GM18502 (cell line): ENCODE measurements at regions not wholly inside any gene's neighbourhood (a gene's known extent, or its start where the extent isn't known, plus 50 kb on each side); places are given as distances from the start of the nearest gene placed in this dataset.
"Not testable (repeated sequence)": the region's sequence is repeated elsewhere in the genome, so short reads cannot be mapped to it uniquely, and the experiment has no call there.

Experiments used
- ATAC-seq: cut with Tn5 transposase; IDR thresholded peaks from one replicate; pipeline ENCODE4 v1.9.1; 2021; ENCODE audit warnings: mild to moderate bottlenecking; ENCODE audit not compliant: unreplicated experiment, poor library complexity

DNA sequence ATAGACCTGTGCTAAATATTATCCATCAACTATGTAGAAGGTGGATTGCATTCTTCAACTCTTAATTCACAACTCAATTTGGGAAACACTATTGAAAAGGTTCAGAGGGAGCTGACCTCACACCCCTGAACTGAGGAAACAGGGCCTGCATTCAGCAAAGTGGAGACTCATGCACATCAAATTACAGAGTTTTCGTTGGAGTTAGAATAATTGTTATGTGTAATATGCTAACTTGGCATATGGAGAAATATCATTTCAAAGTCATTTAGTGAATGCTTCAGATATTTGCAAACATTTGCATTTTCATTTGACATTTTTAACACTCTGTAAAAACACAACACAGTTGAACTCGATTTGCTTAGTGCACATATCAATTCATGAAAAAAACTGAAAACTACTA is 1102.8 kb upstream of the INTU start:
- ATAC-seq, result no peak

GRCh38 chr4:126530996-126531585 is 1101.7 kb upstream of the INTU start:
- ATAC-seq, result no peak

DNA sequence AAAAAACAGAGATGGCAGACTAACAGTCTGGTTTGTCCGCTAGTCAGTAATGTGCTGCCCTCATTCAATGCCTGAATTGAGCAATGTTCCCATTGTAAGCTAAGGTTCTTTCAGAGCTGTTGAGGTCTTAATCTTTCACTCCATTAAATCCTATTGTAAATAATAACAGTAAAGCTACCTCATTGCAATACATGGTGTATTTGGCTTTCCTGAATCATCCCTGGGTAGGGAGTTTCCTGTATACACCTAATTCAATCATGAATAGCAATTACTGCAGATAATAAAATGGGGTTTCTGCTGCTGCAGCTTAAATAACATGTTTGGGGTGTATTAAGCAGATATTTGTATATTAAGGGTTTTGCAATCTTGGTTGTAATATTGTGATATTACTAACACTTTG is 1100.2 kb upstream of the INTU start:
- ATAC-seq, result no peak

DNA sequence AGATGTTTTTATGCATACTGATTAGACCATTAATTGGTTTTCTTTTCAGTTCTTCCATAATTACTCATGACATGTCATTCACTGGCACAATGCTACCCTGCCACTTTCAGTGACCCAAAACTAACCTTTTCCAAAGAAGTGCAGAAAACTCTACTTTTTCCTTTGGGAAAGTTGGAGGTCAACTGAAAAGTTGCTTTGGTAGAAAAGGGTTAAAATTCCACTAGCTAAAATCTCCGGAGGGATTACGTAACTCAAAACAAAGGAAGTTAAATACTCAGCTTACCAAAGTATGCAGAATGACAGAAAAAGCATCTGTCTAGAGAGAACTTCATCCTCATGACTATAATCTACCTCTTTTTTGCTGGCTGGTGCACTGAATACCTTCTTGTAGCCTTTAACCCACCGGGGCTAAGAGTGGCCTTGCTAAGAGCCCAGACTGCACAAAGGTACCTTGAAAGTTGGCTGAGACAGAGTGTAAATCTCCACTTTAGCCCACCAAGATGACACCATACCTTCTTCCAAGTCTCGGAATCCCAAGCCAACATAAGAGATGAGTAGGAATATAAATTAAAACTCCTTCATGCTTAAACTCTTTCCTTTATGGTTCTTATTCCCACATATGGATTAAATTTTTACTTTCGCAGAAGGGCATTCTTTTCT is 1099.5 kb upstream of the INTU start:
- no peak for ATAC-seq

DNA sequence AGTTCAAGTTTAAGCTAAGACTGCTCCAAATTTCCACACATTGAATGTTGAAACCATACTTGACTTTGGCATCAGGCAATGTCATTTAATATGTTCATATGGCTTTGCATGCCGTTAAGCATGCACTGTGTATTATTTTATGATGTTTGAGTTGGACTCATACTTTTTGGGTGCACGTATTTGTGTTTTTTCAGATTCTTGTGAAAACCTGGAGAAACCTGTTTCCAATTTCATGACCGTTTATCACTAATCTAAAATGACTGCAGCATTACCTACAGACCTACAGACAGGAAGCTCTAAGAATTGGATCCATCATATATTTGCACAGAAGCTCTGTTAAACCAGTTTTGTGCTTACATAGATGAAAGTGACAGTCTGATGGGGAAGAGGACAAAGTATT is 1093.0 kb upstream of the INTU start:
- ATAC-seq, result no peak

DNA sequence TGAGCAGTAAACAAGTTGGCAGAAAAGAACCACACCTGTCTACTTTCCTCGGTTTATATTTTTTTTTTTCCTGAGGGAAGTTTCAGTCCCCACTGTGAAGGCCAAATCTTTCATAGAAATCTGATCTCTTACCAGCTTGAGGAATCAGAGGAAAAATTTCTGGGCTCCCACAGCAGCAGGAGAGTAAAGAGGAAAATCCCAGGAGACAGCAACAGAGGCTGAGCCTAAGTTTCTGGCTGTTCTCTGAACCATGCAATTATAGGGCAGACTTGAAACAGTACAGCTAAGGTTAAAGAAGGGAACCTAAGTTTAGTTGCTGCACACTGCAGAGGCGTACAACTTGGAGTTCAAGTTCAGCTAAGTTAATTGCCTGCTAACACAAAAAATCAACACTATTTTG is 1090.9 kb upstream of the INTU start:
- no peak for ATAC-seq

GRCh38 chr4:126544276-126544675 is 1088.5 kb upstream of the INTU start:
- ATAC-seq, result no peak

GRCh38 chr4:126546197-126546596 is 1086.6 kb upstream of the INTU start:
- ATAC-seq, result not testable (repeated sequence)

DNA sequence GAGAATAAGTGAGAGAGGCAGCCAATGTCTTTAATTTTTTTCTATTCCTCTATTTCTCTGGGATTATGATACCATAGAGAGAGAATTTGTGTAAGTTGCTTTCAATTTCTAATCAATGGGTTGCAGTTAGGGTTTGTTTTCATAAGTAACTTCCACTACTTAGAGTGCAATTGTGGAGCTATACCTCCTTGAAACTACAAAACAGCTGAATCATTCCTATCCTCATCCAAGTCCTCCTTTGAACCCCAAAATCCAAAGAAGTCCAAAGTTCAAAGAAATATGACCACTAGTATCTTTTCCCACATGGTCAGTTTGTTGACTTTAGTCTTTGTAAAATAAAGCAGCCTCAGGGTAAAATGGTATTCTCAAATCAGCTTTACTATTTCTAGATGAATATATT is 1085.4 kb upstream of the INTU start:
- no peak for ATAC-seq

DNA sequence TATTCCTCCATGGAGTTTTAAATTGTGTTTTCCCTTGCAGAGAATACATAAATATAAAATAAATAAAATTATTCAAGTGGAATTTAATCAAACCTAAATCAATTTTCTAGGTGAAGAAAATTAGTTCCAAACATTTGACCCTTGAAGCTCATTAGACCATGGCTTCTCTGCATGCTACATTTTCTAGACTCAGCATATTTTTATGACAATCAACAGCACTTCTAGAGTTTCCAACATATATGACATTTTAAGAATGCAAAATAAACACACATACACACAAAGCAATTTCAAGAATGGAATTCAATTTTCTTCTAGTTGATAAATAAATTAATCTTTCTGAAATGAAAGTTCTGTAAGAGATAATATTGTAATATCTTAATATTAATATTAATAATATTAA is 1083.9 kb upstream of the INTU start:
- ATAC-seq, result no peak

DNA sequence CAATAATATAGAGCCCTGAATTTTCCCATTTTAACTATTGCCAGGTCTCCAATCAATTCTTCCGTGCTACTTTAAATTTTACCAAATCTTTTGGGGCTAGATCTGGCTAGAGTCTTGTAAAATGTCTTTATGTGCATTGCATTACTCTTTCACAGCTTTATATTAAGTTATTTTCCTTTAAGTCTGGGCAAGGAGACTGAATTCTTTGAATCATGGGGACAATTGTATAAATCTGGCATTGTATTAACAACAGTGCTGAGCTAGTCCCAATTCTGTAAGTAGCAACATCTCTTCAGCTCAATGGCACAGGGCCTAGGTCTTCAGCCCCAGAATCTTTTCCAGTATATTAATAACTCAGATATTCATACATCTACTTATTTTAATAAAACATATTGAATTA is 1080.4 kb upstream of the INTU start:
- ATAC-seq, result no peak

DNA sequence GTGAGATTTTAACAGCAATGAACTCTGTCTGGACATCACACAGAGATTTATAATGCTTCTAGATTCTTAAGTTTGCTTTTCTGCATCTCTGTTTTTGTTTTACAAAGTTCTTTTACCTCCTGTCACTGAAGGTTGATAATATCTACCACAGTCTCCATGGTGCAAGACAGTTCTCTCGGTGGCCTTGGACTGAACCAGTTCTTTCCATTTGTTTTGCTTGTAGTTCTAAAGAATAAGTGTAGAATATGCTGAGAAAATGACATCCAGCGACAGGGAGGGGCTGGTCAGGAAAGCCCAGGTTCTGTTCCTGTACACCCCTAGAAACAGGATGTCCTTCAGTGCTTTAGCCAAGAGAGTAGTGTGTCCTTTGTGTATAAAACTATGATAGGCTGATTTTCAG is 1079.5 kb upstream of the INTU start:
- ATAC-seq, result no peak

GRCh38 chr4:126558596-126558995 is 1074.2 kb upstream of the INTU start:
- no peak for ATAC-seq

DNA sequence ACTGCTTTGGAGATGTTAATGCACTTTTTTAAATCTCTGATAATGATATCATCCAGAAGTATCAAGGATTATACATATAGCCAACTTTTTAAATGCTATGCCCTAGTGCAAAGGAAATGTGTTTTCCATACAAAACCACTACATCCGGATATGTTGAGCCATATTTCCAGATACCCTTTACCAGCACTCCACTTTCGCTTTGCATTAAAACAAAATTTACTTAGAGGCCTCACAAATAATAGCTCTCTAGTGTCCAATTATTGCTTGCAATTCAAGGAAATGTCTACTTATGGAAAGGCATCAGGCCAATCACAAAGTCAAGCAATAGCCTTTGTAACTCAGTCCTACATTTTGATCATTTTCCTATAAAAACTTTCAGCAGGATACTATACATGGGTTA is 1072.8 kb upstream of the INTU start:
- no peak for ATAC-seq

DNA sequence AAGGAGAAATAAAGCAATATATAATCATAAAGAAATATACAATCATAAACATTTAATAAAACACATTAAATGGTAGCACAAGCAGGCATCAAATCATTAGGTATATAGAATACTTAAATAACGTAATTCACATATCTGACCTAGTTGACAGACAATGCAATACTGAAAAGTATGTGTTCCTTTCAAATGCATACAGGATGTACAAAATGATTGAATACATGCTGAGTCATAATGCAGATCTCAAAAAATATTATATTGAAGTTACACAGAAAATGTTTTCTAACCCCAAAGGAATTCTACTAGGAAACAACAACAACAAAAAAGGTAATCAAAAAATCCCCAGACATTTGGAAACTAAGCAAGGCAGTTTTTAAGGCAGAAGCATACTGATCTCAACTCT is 1072.0 kb upstream of the INTU start:
- no peak for ATAC-seq

DNA sequence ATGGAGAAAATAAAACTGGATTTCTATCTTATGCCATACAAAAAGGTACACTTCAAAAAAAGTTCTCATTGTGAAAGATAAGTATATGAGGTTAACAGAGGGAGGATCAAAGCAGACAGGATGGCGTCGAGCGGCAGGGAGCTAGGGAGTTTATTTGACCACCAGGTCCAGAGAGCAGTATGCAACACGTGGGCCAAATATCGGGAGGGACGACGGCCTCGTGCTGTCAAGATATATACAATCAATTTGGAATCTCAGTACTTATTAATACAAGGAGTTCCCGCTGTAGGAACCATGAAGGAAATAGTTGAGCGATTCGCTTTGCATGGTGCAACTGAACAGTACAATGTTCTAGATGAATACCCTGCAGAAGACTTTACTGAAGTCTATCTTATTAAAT is 1069.4 kb upstream of the INTU start:
- no peak for ATAC-seq

GRCh38 chr4:126564283-126564854 is 1068.4 kb upstream of the INTU start:
- ATAC-seq, result no peak

DNA sequence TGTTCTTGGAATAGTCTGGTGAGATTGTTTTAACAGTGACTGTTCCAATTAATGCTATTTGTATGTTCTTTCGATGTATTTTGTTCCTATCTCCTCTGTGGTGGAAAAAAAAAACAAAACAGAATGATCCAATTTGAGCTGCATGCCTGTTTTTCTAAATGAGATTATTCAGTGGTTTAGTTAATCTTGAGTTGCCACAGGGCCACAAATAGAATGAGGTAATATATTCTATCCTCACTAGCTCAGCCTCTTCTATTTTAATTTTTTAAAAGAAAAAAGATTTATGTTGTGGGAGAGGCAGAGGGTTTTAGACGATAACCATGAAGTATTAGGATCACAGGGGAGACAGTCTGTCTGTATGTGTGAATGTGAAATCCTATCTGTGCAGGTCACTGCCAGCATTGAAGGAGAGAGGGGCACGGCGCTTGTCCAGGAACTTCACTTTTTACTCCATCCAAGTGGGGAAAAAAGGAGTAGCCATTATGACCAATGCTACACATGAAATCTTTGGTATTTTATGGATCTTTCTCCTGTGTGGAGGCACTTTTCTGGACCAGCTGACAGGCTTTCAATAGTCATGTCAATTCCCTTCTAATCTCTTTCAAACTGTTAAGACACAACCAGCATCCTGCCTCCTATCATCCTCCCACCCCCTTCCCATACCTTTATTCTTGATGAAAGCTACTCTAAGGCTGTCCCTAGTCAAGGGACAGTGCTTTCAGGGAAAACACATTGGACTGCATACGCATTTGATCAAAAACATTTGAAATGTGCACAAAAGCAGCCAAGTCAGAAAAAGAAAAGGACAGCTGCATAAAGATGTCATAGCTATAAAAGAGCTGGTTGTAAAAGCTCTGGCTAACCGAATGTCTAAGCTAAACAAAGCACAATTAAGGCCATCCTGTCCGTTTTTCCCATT is 1063.8 kb upstream of the INTU start:
- no peak for ATAC-seq

DNA sequence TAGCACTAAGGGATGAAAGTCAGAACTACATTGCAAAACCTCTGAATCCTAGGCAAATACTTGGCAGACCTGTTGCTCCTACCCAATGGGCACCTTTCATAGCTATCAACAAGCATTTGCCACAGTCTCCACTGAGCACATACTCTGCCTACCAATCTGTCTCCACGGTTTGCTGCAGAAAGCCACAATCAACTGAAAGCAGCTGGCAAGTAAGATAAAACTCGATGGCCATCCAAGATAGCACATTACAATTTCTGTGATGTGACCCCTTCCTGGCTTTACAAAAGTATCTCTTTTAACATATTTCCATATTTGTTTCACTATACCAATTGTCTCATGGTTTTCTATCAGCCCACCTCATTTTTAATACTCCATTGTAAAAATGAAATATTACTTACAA is 1060.5 kb upstream of the INTU start:
- ATAC-seq, result no peak

DNA sequence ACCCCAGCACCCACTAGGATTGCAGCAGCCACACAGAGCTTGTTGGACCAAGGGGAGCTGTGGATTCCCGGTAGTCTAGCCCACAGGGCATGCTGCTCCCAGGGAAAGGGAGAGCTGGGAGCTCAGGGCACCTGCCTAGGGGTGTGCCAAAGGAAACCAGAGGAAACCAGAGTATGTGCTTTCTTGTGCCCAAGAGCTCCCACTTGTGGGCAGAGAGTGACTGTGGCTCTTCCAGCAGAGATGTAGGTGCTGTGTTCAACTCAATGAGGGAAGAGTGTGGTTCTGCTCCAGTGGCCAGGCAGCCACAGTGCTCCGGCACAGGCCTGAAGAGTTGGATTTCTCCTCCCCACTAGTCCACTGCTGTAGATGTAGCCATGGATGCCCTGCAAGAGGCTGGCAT is 1050.0 kb upstream of the INTU start:
- ATAC-seq, result no peak

GRCh38 chr4:126583509-126583908 is 1049.2 kb upstream of the INTU start:
- no peak for ATAC-seq
